K562 (cell line): ENCODE measurements at regions not wholly inside any gene's neighbourhood (a gene's known extent, or its start where the extent isn't known, plus 50 kb on each side); places are given as distances from the start of the nearest gene placed in this dataset.
A peak's percentile ranks its signal among the peaks of the same experiment; 100 is the strongest.

ENCODE experiments used
- ATAC-seq: fragments of 200-7000 bp; cut with Tn5 transposase; 3 replicates; pipeline ENCODE4 v1.9.1; 2020; ENCODE audit warnings: moderate library complexity
- BruUV-seq: library from RNA; stranded (reverse); fragments of 400-500 nt; replicated peaks from 2 replicates; lab custom pipeline; 2021; lab: Mats Ljungman, UMichigan
- CTCF ChIA-PET: fragments of 300-600 bp; formaldehyde crosslinking; extraction: SDS; loops from one replicate; lab custom pipeline; 2021; ENCODE audit warnings: low intra/inter-chr PET ratio; lab: Yijun Ruan, JAX
- POLR2A ChIA-PET: fragments of 300-600, 350-650 bp; sonication (Branson Sonifier 250); formaldehyde crosslinking; extraction: SDS; loops from one replicate; lab custom pipeline; 2021; ENCODE audit warnings: antibody characterized with exemption, inconsistent platforms; lab: Yijun Ruan, JAX
- DNase-seq, 4 experiments: peaks; one replicate each; pipeline versions ENCODE4 v3.0.0 to v3.0.0-alpha.2; 2011 to 2018; ENCODE audit warnings: low spot score in 3 of 4, mixed read lengths in 3 of 4; ENCODE audit errors: extremely low read depth in 1 of 4
- FAIRE-seq: peaks from 2 replicates; lab custom pipeline; 2011; peaks lifted over from hg19 to GRCh38; lab: Jason Lieb, UNC
- H2AFZ ChIP-seq: 2 replicates; pipeline ENCODE4 v1.6.0; 2011; ENCODE audit warnings: low read depth, low read length, control low read depth, inconsistent platforms
- H3K27ac ChIP-seq: fragments of 200-600 bp; 3 replicates; pipeline ENCODE4 v1.8.0; 2011; ENCODE audit warnings: low read depth, mild to moderate bottlenecking, control low read depth, inconsistent platforms, low read length, moderate library complexity, mixed read lengths; ENCODE audit errors: extremely low read depth
- H3K27me3 ChIP-seq, 2 experiments: fragments of 300-600 bp in 1 of 2; 2 replicates in 1 of 2; 3 replicates in 1 of 2; pipeline versions ENCODE4 v1.6.0 to v1.8.0; 2011; ENCODE audit warnings: inconsistent platforms in 2 of 2, low read length in 2 of 2, mild to moderate bottlenecking in 1 of 2, mixed read lengths in 1 of 2, moderate library complexity in 1 of 2; ENCODE audit not compliant: control insufficient read depth in 2 of 2, insufficient read depth in 2 of 2
- H3K36me3 ChIP-seq: fragments of 300-600 bp; 3 replicates; pipeline ENCODE4 v1.8.0; 2011; ENCODE audit warnings: mild to moderate bottlenecking, low read length, inconsistent platforms; ENCODE audit not compliant: control insufficient read depth, insufficient read depth
- H3K4me1 ChIP-seq, 2 experiments: fragments of 200-600 bp in 1 of 2; replicated peaks in 1 of 2; 2 replicates in 1 of 2; 3 replicates in 1 of 2; pipeline versions ENCODE4 v1.5.1 to v1.8.0; 2011; ENCODE audit warnings: inconsistent platforms in 2 of 2, low read length in 2 of 2, mild to moderate bottlenecking in 1 of 2, mixed read lengths in 1 of 2, moderate library complexity in 1 of 2; ENCODE audit not compliant: control insufficient read depth in 2 of 2, insufficient read depth in 2 of 2
- H3K4me2 ChIP-seq: 2 replicates; pipeline ENCODE4 v1.6.1; 2011; ENCODE audit warnings: low read length, control low read depth, inconsistent platforms, mixed read lengths; ENCODE audit not compliant: insufficient read depth
- H3K4me3 ChIP-seq: fragments of 200-600 bp; sonication (generic), shearing (Covaris generic); 2 replicates; pipeline ENCODE4 v1.5.1; 2016; ENCODE audit warnings: control low read depth, inconsistent platforms
- H3K79me2 ChIP-seq: fragments of 200-600 bp; 3 replicates; pipeline ENCODE4 v1.8.0; 2011; ENCODE audit warnings: low read length, inconsistent platforms; ENCODE audit not compliant: control insufficient read depth, insufficient read depth
- H3K9ac ChIP-seq, 2 experiments: 2 replicates each; pipeline versions ENCODE4 v1.6.0 to v1.6.1; 2011; ENCODE audit warnings: low read depth in 2 of 2, low read length in 2 of 2, control low read depth in 1 of 2, inconsistent platforms in 1 of 2, mild to moderate bottlenecking in 1 of 2, mixed read lengths in 1 of 2; ENCODE audit not compliant: insufficient read depth in 1 of 2
- H3K9me1 ChIP-seq: one replicate; pipeline ENCODE4 v1.6.0; 2011; ENCODE audit warnings: inconsistent platforms, mild to moderate bottlenecking, low read length, moderate library complexity; ENCODE audit not compliant: control insufficient read depth, insufficient read depth
- H3K9me3 ChIP-seq: replicated peaks from 2 replicates; pipeline ENCODE4 v1.5.1; 2011; ENCODE audit warnings: low read depth, low read length, inconsistent platforms; ENCODE audit not compliant: control insufficient read depth, insufficient read depth
- H4K20me1 ChIP-seq: replicated peaks from 2 replicates; pipeline ENCODE4 v1.6.1; 2011; ENCODE audit warnings: low read length, inconsistent platforms, mixed read lengths; ENCODE audit not compliant: control insufficient read depth, insufficient read depth
- ELF2 ChIP-seq: fragments of 250-450 bp; sonication (Bioruptor Pico); IDR thresholded peaks from 2 replicates; pipeline ENCODE4 v1.5.0; 2021; ENCODE audit warnings: mild to moderate bottlenecking
- FOXK1 ChIP-seq: sonication (generic); formaldehyde crosslinking; IDR thresholded peaks from 2 replicates; pipeline ENCODE4 v1.8.0; 2022; ENCODE audit warnings: missing genetic modification reagents, mild to moderate bottlenecking, borderline replicate concordance
- NFXL1 ChIP-seq: fragments of 450-650 bp; formaldehyde crosslinking; IDR thresholded peaks from 2 replicates; pipeline ENCODE4 v1.4.0; 2021; ENCODE audit warnings: mild to moderate bottlenecking
- POLR2A ChIP-seq: fragments of 450-650 bp; conservative IDR thresholded peaks from 2 replicates; pipeline ENCODE4 v1.6.1; 2016
- RBBP5 ChIP-seq: fragments of 200-600 bp; sonication (generic); IDR thresholded peaks from 2 replicates; pipeline ENCODE4 v1.6.1; 2012; ENCODE audit warnings: borderline replicate concordance, mild to moderate bottlenecking, low read length, control low read depth, inconsistent platforms; ENCODE audit not compliant: insufficient read depth, poor library complexity, severe bottlenecking
- TOE1 ChIP-seq, 2 experiments: fragments of 450-650 bp in 1 of 2; sonication (generic) in 1 of 2; formaldehyde crosslinking in 1 of 2; IDR thresholded peaks; 2 replicates each; pipeline versions ENCODE4 v1.7.1 to v1.8.0; 2016 to 2022; ENCODE audit warnings: borderline replicate concordance in 2 of 2, mild to moderate bottlenecking in 2 of 2, antibody characterized with exemption in 1 of 2, inconsistent platforms in 1 of 2, low read depth in 1 of 2, missing genetic modification reagents in 1 of 2, moderate library complexity in 1 of 2
- ZFP30 ChIP-seq: fragments of 250-450 bp; sonication (Bioruptor Pico); IDR thresholded peaks from 2 replicates; pipeline ENCODE4 v1.8.0; 2022; ENCODE audit warnings: moderate library complexity, mild to moderate bottlenecking, inconsistent platforms, borderline replicate concordance
- ZNF41 ChIP-seq: fragments of 250-450 bp; sonication (Bioruptor Pico); conservative IDR thresholded peaks from 2 replicates; pipeline ENCODE4 v1.4.0; 2020; ENCODE audit warnings: mild to moderate bottlenecking
- ZNF707 ChIP-seq: fragments of 250-450 bp; sonication (Bioruptor Pico); conservative IDR thresholded peaks from 2 replicates; pipeline ENCODE4 v1.8.0; 2022; ENCODE audit warnings: inconsistent platforms, mild to moderate bottlenecking, moderate library complexity
- WGBS: fragments of 100-300 bp; shearing (Covaris generic); methylation state at CpG from one replicate; pipeline ENCODE4 v1.1.6; 2016; ENCODE audit warnings: low coverage, mixed read lengths; ENCODE audit not compliant: insufficient coverage; ENCODE audit errors: missing lambda C conversion rate; 5-methylcytosine and 5-hydroxymethylcytosine counted together
- in situ Hi-C: fragments of 300-500 bp; cut with MboI; formaldehyde crosslinking; loops from 4 replicates; pipeline ENCODE4 v1.15.0; 2018; ENCODE audit warnings: inconsistent platforms, mixed read lengths
- intact Hi-C: fragments of 100-400 bp; cut with micrococcal nuclease; formaldehyde crosslinking; loops from 2 replicates; pipeline ENCODE4 v1.14.2; 2022
- TF ChIP-seq, protein P1 (sequence below): fragments of 150-350 bp; conservative IDR thresholded peaks from 2 replicates; pipeline ENCODE4 v1.6.1; 2014; ENCODE audit warnings: low read length
- TF ChIP-seq, protein P2 (sequence below): fragments of 200-400 bp; formaldehyde crosslinking; IDR thresholded peaks from 2 replicates; pipeline ENCODE4 v1.6.1; 2017; ENCODE audit warnings: mild to moderate bottlenecking, low read depth, low read length, moderate library complexity

DNA sequence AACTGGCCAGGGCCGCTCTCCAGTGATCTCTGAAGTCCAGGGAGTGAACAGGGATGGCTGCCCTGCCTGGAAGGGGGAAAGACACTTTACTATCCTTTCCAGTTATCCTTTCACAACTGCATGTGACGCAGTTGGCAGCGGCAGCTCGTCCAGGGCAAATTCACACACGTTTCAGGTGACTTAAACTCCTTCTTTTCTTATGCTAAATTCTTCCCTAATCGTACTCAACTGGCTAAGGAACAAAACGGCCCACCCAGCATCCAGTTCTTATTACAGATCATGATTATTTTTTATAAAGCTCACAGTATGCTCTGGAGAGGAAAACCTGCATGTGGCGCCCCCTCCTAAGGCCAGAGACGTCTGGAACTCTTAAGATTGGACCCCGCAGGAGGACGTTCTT lies 767.1 kb downstream of the UQCRFS1 start:
- Histone ChIP-seq H3K27ac (no peak overlapping the region), H3K9ac (peak overlapping the region in 1 of 2 experiments; percentile 1; a peak in 1 of 4 replicates), H3K9me3 (no peaks in the 10 kb centered on the region), H3K4me3 (no peak overlapping the region), H3K9me1 (no peaks in the 10 kb centered on the region), H3K4me2 (no peak overlapping the region), H3K36me3 (peaks cover 68% of the 10 kb centered on the region), H3K79me2 (peaks cover 44% of the 10 kb centered on the region), H4K20me1 (peaks cover 6% of the 10 kb centered on the region; the same call in 1 of the 2 replicates), H3K4me1 (no peaks in the 10 kb centered on the region), H3K27me3 (no peaks in the 10 kb centered on the region), H2AFZ (no peak overlapping the region)
- 56% methylated on average over 10 of the region's 11 CpGs for WGBS
- ChIA-PET CTCF (no interaction called here), POLR2A (no interaction called here)
- in situ Hi-C loops: no loop called here
- DNase-seq (no peak), ATAC-seq (no peak), FAIRE-seq (no peak)
- intact Hi-C loops: no loop called here
- no peak for TF ChIP-seq TOE1 (IDR thresholded peaks at IDR 0.05; ENCODE audit: borderline replicate concordance)
- TF ChIP-seq TOE1 (CRISPR knock-in tag; IDR thresholded peaks at IDR 0.05; ENCODE audit: borderline replicate concordance, low read depth): no peak
- TF ChIP-seq FOXK1 (CRISPR knock-in tag): no peak
- no peak for TF ChIP-seq ELF2 (CRISPR knock-in tag)
- 0 out of 2 replicates have a peak, but pooled peaks have one; percentile 9 for TF ChIP-seq POLR2A
- BruUV-seq: no TSS peak

DNA sequence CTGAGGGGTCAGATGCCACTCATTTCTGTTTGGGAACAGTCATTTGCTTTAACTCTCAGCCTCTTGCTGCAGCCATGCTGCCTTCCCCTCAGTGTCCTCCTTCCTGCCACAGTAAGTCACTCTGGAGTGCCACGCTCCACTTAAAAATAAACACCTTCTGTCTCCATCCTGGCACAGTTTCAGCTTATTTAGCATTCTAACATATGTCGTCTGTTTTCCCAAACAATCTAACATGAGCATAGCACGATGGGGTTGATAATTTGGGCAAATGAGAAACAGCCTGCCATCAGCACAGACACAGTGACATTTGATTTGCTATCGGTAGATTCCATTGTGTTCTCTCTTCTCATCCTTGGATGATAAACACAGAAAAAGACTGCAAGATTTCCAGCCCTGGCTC lies 768.6 kb downstream of the UQCRFS1 start:
- peaks cover 50% of the 10 kb centered on the region; the same call in 2 of the 3 replicates for H3K79me2 ChIP-seq
- no peak overlapping the region for H3K27ac ChIP-seq
- H3K9ac ChIP-seq: no peak overlapping the region
- ATAC-seq: no peak
- no peak overlapping the region for H3K4me3 ChIP-seq
- H2AFZ ChIP-seq: no peak overlapping the region
- ChIA-PET POLR2A (interaction anchor here (1.0 kb wide), 1 partner anchor 9 kb away, joined by 3 read pairs; no protein-coding TSS in a partner anchor), CTCF (no interaction called here)
- no peak for DNase-seq
- BruUV-seq: no TSS peak
- FAIRE-seq: no peak
- H3K27me3 ChIP-seq: no peaks in the 10 kb centered on the region
- in situ Hi-C loops (no loop called here), intact Hi-C loops (no loop called here)
- 51% methylated on average over 4 of the region's 4 CpGs for WGBS
- H3K4me2 ChIP-seq: no peak overlapping the region
- H3K9me1 ChIP-seq: no peaks in the 10 kb centered on the region
- peaks cover 11% of the 10 kb centered on the region; the same call in 1 of the 2 replicates for H4K20me1 ChIP-seq
- no peaks in the 10 kb centered on the region for H3K4me1 ChIP-seq
- H3K9me3 ChIP-seq: no peaks in the 10 kb centered on the region
- H3K36me3 ChIP-seq: peaks cover 65% of the 10 kb centered on the region
- TF ChIP-seq, protein P1, sequence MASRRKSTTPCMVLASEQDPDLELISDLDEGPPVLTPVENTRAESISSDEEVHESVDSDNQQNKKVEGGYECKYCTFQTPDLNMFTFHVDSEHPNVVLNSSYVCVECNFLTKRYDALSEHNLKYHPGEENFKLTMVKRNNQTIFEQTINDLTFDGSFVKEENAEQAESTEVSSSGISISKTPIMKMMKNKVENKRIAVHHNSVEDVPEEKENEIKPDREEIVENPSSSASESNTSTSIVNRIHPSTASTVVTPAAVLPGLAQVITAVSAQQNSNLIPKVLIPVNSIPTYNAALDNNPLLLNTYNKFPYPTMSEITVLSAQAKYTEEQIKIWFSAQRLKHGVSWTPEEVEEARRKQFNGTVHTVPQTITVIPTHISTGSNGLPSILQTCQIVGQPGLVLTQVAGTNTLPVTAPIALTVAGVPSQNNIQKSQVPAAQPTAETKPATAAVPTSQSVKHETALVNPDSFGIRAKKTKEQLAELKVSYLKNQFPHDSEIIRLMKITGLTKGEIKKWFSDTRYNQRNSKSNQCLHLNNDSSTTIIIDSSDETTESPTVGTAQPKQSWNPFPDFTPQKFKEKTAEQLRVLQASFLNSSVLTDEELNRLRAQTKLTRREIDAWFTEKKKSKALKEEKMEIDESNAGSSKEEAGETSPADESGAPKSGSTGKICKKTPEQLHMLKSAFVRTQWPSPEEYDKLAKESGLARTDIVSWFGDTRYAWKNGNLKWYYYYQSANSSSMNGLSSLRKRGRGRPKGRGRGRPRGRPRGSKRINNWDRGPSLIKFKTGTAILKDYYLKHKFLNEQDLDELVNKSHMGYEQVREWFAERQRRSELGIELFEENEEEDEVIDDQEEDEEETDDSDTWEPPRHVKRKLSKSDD: no peak
- TF ChIP-seq ZFP30: no peak
- no peak for TF ChIP-seq ZNF41 (CRISPR knock-in tag)
- no peak for TF ChIP-seq ZNF707 (CRISPR knock-in tag)
- no peak for TF ChIP-seq RBBP5
- TF ChIP-seq, protein P2, sequence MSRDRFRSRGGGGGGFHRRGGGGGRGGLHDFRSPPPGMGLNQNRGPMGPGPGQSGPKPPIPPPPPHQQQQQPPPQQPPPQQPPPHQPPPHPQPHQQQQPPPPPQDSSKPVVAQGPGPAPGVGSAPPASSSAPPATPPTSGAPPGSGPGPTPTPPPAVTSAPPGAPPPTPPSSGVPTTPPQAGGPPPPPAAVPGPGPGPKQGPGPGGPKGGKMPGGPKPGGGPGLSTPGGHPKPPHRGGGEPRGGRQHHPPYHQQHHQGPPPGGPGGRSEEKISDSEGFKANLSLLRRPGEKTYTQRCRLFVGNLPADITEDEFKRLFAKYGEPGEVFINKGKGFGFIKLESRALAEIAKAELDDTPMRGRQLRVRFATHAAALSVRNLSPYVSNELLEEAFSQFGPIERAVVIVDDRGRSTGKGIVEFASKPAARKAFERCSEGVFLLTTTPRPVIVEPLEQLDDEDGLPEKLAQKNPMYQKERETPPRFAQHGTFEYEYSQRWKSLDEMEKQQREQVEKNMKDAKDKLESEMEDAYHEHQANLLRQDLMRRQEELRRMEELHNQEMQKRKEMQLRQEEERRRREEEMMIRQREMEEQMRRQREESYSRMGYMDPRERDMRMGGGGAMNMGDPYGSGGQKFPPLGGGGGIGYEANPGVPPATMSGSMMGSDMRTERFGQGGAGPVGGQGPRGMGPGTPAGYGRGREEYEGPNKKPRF: no peak
- no peak for TF ChIP-seq NFXL1 (CRISPR knock-in tag)
